GM21786 (cell line): ENCODE measurements at regions not wholly inside any gene's neighbourhood (a gene's known extent, or its start where the extent isn't known, plus 50 kb on each side); places are given as distances from the start of the nearest gene placed in this dataset.

Source experiments
- ATAC-seq: cut with Tn5 transposase; IDR thresholded peaks from one replicate; pipeline ENCODE4 v1.9.1; 2021; ENCODE audit not compliant: unreplicated experiment

DNA sequence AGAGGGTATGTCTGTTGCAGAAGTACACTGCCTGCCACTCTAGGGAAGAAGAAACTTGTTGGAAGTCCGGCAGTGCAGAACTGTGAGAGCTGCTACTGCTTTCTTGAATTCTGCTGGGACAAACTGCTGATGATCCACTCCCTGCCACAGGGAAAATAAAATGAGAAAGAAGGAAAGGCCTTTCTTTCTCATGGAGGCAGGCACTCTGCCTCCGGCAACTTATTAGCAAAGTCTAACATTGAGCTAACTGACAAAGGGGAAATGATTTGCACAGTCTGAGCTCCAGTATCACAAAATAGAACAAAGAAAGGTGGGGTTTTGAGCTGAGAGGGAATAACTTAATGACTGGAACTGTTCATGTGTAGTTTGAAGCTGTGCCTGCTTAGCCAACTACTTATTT lies 134.6 kb downstream of the AASDHPPT start:
- no peak for ATAC-seq

DNA sequence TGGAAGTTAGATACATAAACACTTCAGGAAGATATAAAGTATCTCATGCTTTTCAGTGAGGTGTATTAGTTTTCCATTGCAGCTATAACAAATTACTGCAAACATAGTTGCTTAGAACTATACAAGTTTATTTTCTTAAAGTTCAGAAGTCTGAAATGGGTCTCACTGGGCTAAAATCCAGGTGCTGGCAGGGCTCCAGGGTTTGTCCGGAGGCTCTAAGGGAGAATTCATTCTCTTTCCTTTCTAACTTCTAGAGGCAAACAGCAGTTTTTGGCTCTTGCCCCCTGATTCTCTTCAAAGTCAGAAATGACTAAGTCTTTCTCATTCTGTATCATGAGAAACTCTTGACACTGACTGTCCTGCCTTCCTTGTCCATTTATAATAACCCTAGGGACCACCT lies 138.8 kb downstream of the AASDHPPT start:
- no peak for ATAC-seq

DNA sequence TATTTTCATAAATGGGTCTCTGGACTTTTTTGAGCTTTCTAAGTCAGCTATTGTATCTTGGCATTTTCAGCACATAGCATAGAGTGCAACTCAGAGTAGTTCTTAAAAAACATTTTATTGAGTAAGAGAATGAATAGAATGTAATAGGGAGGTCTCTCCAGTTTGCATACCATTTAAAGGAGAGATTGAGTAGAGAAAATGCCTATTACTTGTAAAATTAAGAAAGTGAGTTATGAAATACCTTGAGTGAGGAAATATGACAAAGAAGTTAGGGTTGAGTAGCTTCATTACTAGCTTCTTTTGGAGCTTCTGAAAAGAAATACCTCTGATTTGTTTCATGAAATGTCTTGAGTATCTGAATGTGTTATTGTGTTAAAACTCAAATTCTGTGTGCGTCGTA lies 140.0 kb downstream of the AASDHPPT start:
- ATAC-seq: no peak

DNA sequence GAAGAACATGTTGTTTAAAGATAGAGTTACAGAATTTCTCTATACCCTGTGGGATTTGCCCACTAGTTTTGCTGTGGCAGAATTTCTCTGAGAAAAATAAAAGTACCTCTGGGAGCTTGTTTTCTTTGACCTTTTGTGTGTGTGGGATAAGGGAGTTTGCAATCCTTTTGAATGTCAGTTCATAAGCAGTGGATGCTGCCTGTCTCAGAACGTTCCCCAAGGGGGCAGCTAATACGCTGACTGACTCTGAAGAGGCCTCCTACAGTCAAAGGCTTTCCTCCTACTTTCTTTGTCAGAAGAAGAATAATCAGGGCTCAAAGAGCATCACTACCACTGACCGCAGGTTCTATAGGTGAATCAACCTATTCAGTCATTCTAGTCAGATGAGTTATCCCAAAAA lies 140.6 kb downstream of the AASDHPPT start:
- no peak for ATAC-seq

DNA sequence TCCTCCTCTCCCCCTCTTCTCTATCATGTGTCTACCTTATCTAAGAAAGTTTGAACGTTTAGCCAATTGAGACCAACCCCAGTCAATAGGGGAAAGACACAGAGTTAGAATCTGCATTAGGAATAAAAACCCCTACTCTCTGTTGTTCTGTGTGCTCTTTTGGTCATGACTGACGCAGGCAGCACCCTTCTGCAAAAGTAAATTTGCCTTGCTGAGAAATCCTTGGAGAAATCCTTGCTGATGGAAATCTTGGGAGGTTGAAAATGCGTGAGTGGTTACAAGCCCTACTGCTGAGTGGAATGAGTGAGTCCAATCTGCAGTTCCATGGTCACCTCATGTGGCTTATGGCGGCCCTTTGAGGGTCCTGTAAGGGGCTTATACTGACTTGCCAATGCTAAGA lies 145.2 kb downstream of the AASDHPPT start:
- ATAC-seq: no peak

DNA sequence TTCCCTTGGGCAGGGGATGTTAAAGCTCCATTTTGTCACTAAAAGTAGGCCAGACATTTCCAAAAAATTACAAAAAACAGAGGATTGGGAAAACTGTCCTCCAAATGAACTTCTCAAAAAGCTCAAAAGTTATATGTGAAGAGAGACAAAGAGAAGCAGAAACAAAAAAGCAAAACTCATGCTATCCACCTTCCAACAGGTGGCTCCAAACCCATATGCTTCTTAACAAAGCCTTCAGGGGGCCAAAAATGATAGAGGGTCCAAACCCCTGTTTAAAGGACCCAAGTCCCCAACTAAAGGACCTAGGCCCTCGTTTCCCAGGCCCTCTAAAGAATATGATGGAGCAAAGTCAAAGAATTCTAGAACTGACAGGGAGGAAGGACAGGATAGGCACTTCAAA lies 146.7 kb downstream of the AASDHPPT start:
- no peak for ATAC-seq

DNA sequence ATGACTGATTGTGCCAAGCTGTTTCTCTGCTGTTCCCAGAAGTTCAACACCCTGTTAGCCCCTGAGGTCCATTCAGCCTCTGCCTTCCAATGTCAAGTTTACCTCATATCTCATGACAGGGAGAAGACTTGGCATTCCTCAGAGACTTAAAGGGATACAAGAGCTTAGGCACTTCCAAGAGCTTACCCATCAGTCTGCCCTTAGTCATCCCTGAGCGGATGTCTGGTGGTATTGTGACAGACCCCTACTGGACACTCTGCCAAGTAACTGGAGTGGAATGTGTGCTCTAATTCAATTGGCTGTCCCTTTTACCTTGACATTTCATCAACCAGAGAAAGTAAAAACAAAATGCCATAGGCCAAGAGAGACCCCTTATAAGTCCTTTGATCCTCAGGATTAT lies 151.5 kb downstream of the AASDHPPT start:
- no peak for ATAC-seq

DNA sequence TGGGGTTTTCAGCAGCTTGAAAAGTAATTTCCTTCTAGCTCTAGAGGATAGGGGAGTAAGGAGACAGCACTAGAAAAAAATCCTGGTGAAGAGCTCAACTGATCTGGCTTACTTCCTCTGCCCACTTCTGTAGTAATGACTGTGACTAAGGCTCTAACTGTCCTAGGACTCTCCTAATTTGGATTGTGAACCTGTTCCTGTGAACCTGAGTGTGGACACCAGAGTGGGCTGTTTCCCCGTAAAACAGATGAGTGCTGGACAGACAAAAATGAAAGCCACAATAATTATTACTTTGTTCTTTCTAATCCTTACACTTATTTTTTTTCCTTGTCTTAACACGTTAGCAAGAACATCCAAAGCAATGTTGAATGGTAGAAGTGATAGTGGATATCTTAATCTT lies 154.1 kb downstream of the AASDHPPT start:
- no peak for ATAC-seq

DNA sequence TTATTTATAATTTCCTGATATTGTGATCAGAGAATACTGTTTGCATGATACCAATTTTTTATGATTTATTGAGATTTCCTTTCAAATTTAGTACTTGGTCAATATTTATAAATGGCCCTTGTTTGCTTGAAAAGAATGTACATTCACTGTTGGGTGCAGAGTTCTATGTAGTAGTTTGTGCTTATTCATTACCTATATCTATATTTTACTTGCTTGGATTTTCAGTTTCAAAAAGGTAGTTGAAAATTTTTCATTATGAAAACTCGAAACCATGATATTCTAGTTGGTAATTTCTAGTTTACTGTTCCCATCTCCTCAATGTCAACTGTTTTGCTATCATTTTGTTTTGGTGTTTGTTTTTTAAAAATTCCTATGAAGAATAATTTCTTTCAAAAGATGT lies 155.7 kb downstream of the AASDHPPT start:
- ATAC-seq: peak; percentile 44

DNA sequence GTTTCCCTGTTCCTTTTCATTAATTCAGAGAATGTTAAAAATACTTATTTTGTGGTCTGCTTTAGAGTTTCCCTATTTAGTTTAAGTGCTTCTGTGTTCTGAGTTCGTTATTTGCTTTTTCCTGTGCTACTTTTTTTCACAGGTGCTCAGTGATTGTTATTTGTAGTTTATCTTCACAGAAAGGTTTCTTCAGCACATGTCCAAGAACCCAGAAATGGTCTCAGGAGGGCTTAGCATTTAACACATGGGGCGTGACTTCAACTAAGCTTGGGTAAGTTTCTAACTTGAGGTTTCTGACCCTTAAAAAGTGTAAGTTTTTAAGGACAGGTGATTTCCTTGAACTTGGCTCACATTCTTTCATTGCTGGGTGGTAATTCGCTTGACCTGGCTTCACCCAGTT lies 157.3 kb downstream of the AASDHPPT start:
- ATAC-seq: no peak

DNA sequence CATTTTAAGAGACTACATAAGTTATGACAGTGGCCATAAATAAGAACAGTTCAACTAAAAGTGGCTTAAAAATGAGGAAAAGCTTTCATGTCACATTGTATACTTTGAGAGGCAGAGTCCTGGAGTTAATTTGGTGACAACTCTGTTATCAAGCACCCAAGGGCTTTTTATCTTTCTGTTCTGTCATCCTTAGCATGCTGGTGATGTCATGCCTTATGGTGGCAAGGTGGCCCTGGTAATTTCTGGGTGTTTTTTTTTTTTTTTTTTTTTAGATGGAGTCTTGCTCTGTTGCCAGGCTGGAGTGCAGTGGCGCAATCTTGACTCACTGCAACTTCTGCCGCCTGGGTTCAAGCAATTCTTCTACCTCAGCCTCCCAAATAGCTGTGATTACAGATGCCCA lies 158.8 kb downstream of the AASDHPPT start:
- no peak for ATAC-seq

DNA sequence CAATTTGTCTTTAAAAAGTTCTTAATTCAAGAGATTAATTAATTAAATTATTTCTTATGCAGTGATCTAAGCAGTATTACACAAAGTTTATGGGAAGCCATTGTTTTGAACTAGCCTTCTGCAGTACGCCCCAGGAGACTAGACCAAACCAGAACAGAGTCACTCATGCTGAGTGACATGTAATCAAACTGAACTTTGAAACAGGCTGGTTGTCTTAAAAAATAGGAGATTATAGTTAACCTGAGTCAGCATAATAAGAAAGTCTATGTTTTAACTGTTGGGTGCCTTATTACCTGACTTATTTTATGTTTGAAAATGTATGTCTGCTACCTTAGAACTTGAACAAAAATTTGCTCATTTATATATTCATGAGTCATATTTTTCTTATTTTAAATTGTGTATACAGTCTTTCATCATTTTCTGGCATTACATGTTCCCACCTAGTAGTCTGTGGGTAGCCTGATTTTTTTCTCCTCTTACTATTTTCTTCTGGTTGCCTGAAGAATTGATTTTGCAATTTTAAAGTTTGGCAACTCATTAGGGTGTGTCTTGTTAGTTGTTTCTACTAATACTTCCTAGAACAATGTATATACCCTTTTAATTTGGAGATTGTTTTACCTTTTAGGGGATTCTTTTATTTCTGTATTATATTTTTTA lies 161.4 kb downstream of the AASDHPPT start:
- ATAC-seq: no peak

DNA sequence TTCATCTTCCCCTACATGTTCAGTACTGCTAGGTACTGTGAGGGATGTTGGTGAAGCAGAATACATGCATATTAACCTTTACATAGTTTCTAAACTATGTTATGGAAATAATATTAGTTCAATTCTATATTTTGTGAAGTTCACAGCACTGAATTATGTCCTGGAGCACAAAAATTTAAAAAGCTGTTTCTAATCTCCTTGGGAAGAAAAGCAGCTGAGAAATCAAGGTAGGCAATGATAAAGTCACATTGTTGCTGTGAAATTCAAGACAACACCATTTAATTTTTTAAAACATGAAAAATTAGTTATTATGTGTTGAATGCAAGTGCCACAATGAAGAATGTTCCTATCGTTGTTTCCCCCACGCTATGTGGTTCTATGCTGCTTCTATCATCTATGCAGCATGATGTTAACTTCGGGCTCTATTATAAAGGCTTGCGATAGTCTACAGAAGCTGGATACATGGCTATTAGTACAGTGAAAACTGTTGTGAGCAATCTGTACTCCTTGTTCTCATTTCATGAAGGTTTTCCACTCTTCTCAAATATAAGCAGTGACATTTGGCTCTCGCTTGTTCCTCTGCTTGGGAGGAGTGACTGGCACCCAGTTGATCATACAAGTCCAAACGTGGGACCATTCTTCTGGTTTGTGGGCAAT lies 164.3 kb downstream of the AASDHPPT start:
- ATAC-seq: no peak

DNA sequence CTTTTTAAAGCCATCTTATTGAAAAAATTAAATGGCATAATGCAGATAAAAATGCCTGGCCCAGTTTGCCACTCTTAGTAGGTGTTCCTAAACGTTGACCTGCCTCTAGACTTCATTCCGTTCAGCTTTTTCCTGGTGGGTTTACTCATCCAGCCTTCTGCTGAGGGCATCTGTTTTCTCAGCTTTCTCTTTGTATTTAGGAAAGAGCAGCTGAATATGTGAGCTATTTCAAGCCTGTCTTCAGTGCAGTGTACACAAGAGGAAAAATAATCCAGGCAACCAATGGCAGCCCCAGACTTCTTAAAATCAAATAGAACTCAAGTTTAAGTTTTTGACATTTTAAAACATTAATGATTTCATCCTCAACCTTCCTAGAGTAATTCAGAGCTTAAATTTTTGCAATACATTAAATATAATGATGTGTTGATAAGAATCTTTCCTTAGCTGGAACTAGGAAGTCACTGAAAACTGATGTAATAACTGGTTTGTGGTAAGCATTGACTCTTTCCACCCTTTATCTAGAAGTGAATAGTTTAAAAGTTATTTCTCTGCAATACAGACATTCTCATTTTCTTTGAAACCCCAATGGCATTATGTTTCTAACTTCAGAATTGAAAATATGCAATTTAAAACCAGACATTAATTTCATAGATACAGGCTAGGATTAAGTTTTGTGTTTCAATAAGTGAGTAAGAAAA lies 165.4 kb downstream of the AASDHPPT start:
- no peak for ATAC-seq

DNA sequence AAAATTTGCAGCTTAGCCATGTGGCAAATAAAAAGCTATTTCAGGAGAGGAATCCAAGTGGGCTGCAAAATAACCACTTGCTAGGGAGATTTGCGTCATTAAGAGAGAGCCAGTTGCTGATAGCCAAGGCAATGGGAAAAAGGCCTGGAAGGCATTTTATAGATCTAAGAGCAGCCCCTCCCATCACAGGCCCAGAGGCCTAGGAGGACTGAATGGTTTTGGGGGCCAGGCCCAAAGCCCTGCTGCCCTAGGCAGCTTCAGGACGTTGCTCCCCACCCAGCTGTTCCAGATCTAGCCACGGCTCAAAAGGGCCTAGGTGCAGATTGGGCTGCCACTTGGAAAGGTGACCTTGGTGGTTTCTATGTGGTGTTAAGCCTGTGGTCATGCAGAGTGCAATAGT lies 169.0 kb downstream of the AASDHPPT start:
- no peak for ATAC-seq

DNA sequence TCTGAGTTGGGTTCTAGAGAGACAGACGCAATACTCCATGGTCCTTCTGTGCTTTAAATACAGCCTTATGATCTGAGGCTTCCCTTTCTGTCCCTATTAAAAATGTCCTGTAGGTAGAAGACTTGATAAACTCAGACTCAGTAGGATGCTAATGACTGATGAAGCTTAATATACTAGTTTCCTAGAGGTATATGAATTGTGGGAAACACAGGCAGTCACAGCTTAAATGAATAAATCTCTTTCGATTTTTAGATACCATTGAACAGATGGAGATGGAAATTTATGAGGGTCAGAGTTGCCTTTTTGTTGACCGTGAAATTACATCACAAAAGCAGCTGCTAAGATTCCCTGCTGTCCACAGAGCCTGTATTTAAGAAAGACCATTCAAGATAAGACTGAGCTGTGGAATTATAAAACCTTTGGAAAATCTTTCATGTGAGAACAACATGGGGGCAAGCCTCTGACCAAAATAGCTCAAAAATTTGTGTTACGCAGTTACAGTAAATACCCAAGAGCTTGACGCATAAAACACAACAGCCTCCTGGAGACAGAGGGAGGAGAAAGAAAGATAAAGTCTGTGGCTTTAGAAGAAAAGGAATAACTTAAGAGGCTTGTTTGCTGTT lies 172.3 kb downstream of the AASDHPPT start:
- ATAC-seq: no peak

DNA sequence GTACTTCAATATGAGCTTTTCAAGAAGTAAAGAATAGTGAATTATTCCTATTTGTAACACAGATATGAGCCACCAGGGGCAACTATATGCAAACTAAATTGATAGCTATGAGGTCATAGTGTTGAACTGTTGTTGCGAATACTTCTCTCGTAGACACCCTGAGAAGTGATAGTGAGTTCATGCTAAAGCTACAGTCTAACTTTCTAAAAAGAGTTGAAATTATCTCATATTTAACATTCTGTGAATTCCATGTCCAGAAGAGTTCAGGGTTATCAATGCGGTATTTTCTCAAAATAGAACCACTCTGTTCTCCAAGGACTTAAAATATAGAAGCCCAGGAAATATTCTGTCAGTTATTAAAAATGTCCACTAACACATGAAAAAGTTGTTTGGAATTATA lies 185.4 kb downstream of the AASDHPPT start:
- ATAC-seq: no peak

DNA sequence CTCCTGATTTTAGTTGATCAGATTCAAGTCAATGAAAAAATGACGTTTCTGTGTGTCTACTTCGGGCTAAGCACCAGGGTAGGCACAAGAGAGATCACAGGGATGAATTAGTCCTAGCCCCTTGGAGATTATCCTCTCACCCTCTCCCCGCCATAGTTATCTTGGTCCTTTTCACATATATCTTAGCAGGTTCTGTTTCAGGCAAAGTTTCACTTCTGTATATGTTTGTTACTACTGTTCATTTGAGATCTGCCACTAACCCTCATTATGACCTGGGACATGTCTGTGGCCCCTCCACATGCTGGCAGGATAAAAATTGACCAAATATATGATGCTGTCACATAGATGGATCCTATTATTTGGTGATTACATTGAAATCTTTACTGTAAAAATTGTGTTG lies 186.1 kb downstream of the AASDHPPT start:
- ATAC-seq: no peak

DNA sequence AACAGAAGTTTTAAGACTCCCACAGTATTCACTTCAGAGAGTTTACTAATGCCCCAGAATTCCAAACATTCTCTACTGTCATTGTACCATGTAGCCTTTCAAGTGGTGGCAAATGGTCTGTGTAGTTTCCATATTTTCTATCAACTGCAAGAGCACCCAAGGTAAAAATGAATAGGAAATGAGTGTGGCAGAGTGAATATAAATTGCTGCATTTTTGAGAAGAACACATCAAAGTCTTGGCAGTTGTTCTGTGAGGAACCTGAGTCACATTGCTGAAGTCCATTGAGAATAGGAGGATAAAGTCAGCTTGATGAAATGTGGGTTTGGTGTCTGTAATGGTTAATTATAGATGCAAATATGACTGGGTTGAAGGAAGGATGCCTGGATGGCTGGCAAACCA lies 193.6 kb downstream of the AASDHPPT start:
- ATAC-seq: no peak

DNA sequence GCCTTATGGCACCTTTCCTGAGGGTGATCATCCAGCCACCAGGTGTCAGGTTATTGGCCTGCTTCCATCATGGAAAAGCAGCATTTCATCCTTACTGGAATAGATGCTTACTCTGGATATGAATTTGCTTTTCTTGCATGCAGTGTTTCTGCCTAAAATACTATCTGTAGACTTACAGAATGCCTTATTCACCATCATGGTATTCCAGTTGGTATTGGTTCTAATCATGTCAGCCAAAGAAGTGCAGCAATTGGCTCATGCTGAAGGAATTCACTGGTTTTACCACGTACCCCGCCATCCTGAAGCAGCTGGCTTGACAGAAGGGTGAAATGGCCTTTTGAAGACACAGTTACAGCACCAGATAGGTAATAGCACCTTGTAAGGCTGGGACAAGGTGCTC lies 194.2 kb downstream of the AASDHPPT start:
- no peak for ATAC-seq

DNA sequence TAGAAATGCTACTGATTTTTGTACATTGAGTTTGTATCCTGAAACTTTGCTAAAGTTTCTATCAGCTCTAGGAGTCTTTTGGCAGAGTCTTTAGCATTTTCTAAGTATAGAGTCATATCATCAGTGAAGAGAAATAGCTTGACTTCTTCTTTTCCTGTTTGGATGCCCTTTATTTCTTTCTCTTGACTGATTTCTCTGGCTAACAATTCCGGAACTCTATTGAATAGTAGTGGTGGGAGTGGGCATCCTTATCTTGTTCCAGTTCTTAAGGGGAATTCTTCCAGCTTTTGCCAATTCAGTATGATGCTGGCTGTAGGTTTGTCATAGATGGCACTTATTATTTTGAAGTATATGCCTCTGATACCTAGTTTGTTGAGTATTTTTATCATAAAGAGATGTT lies 197.7 kb downstream of the AASDHPPT start:
- no peak for ATAC-seq

DNA sequence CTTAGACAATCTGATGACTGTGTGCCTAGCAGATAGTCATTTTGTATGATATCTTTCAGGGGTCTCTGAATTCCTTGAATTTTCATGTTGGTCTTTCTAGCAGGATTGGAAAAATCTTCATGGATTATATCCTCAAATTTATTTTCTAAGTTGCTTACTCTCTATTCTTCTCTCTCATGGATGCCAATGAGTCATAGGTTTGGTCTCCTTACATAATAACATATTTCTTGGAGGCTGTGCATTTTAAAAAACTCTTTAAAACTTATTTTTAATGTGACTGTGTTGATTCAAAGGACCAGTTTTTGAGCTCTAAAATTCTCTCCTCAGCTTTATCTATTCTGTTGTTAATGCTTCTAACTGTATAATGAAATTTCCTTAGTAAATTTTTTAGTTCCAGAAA lies 198.7 kb downstream of the AASDHPPT start:
- no peak for ATAC-seq
